MM.1S (cell line): ENCODE measurements at regions not wholly inside any gene's neighbourhood (a gene's known extent, or its start where the extent isn't known, plus 50 kb on each side); places are given as distances from the start of the nearest gene placed in this dataset.
"Not testable (repeated sequence)": the region's sequence is repeated elsewhere in the genome, so short reads cannot be mapped to it uniquely, and the experiment has no call there.

ENCODE experiments used
- DNase-seq: peaks from one replicate; pipeline ENCODE4 v3.0.0-alpha.2; 2015
- H2AFZ ChIP-seq: fragments of 300-600 bp; sonication (generic); 2 replicates; pipeline ENCODE4 v1.6.0; 2016; ENCODE audit warnings: antibody characterized with exemption, low read length
- H3F3A ChIP-seq: fragments of 300-600 bp; sonication (generic); 2 replicates; pipeline ENCODE4 v1.6.1; 2016; ENCODE audit warnings: mild to moderate bottlenecking, antibody characterized with exemption, low read length, moderate library complexity, mixed read lengths; ENCODE audit not compliant: insufficient read depth
- H3K27ac ChIP-seq: fragments of 300-600 bp; sonication (generic); 2 replicates; pipeline ENCODE4 v1.5.1; 2016; ENCODE audit warnings: mild to moderate bottlenecking, low read length
- H3K27me3 ChIP-seq: fragments of 300-600 bp; sonication (generic); replicated peaks from 2 replicates; pipeline ENCODE4 v1.6.0; 2016; ENCODE audit warnings: low read length; ENCODE audit not compliant: insufficient read depth
- H3K36me3 ChIP-seq: fragments of 300-600 bp; sonication (generic); replicated peaks from 2 replicates; pipeline ENCODE4 v1.6.1; 2016; ENCODE audit warnings: mild to moderate bottlenecking, low read length, mixed read lengths; ENCODE audit not compliant: insufficient read depth
- H3K4me1 ChIP-seq: fragments of 300-600 bp; sonication (generic); 2 replicates; pipeline ENCODE4 v1.6.1; 2016; ENCODE audit warnings: low read length, mixed read lengths
- H3K4me2 ChIP-seq: fragments of 300-600 bp; sonication (generic); 2 replicates; pipeline ENCODE4 v1.6.0; 2016; ENCODE audit warnings: low read depth, low read length
- H3K4me3 ChIP-seq: fragments of 300-600 bp; sonication (generic); 2 replicates; pipeline ENCODE4 v1.5.1; 2016; ENCODE audit warnings: low read length, mixed read lengths
- H3K79me2 ChIP-seq: fragments of 300-600 bp; sonication (generic); 2 replicates; pipeline ENCODE4 v1.6.1; 2016; ENCODE audit warnings: mixed run types, low read length, mixed read lengths
- H3K9ac ChIP-seq: fragments of 300-600 bp; sonication (generic); 2 replicates; pipeline ENCODE4 v1.6.1; 2016; ENCODE audit warnings: low read length, mixed read lengths
- H3K9me2 ChIP-seq: fragments of 300-600 bp; sonication (generic); replicated peaks from 2 replicates; pipeline ENCODE4 v1.6.1; 2016; ENCODE audit warnings: mild to moderate bottlenecking, low read length, mixed read lengths; ENCODE audit not compliant: insufficient read depth
- H3K9me3 ChIP-seq: fragments of 300-600 bp; sonication (generic); replicated peaks from 2 replicates; pipeline ENCODE4 v1.6.1; 2016; ENCODE audit warnings: mild to moderate bottlenecking, low read length, mixed read lengths; ENCODE audit not compliant: insufficient read depth
- H4K20me1 ChIP-seq: fragments of 300-600 bp; sonication (generic); 2 replicates; pipeline ENCODE4 v1.6.1; 2016; ENCODE audit warnings: mild to moderate bottlenecking, low read length, moderate library complexity, mixed read lengths; ENCODE audit not compliant: insufficient read depth
- EZH2 ChIP-seq: fragments of 300-600 bp; sonication (generic); optimal IDR thresholded peaks from 2 replicates; pipeline ENCODE3; 2017; ENCODE audit warnings: low read depth, mild to moderate bottlenecking, antibody characterized with exemption, low read length, mixed read lengths
- EZH2phosphoT487 ChIP-seq: fragments of 300-600 bp; sonication (generic); IDR thresholded peaks from 2 replicates; pipeline ENCODE4 v1.6.1; 2018; ENCODE audit warnings: antibody characterized with exemption, low read length
- TF ChIP-seq, protein P1 (sequence below): fragments of 300-600 bp; sonication (generic); IDR thresholded peaks from 2 replicates; pipeline ENCODE4 v1.5.1; 2016; ENCODE audit warnings: antibody characterized with exemption, low read length, mixed read lengths

DNA sequence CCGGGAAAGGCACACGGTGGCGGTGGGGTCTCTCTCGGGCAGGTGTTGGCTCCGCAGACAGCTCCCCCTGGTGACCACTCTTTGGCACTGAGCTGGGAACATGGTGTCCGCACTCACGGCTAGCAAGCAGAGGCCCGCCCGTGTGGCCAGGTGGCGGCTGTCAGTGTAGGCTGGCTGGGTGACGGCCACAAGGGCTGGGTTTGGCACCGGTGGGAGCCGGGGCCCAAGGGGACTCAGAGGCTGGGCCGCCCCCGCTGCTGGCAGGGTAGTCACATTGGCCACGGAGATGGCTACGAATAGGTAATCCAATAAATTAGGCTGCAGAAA, 1071.7 kb downstream of the RPIA start:
- Histone ChIP-seq H3K4me1 (no peaks in the 10 kb centered on the region), H3F3A (no peaks in the 10 kb centered on the region), H3K27me3 (no peaks in the 10 kb centered on the region), H3K4me2 (no peak overlapping the region), H3K9ac (no peak overlapping the region), H3K9me3 (no peaks in the 10 kb centered on the region), H3K79me2 (no peaks in the 10 kb centered on the region), H3K9me2 (no peaks in the 10 kb centered on the region), H3K36me3 (no peaks in the 10 kb centered on the region), H3K27ac (no peak overlapping the region), H4K20me1 (no peaks in the 10 kb centered on the region), H2AFZ (no peak overlapping the region), H3K4me3 (no peak overlapping the region)
- DNase-seq, result no peak
- no peak for TF ChIP-seq EZH2phosphoT487
- TF ChIP-seq, protein P1, sequence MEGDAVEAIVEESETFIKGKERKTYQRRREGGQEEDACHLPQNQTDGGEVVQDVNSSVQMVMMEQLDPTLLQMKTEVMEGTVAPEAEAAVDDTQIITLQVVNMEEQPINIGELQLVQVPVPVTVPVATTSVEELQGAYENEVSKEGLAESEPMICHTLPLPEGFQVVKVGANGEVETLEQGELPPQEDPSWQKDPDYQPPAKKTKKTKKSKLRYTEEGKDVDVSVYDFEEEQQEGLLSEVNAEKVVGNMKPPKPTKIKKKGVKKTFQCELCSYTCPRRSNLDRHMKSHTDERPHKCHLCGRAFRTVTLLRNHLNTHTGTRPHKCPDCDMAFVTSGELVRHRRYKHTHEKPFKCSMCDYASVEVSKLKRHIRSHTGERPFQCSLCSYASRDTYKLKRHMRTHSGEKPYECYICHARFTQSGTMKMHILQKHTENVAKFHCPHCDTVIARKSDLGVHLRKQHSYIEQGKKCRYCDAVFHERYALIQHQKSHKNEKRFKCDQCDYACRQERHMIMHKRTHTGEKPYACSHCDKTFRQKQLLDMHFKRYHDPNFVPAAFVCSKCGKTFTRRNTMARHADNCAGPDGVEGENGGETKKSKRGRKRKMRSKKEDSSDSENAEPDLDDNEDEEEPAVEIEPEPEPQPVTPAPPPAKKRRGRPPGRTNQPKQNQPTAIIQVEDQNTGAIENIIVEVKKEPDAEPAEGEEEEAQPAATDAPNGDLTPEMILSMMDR, result no peak

DNA sequence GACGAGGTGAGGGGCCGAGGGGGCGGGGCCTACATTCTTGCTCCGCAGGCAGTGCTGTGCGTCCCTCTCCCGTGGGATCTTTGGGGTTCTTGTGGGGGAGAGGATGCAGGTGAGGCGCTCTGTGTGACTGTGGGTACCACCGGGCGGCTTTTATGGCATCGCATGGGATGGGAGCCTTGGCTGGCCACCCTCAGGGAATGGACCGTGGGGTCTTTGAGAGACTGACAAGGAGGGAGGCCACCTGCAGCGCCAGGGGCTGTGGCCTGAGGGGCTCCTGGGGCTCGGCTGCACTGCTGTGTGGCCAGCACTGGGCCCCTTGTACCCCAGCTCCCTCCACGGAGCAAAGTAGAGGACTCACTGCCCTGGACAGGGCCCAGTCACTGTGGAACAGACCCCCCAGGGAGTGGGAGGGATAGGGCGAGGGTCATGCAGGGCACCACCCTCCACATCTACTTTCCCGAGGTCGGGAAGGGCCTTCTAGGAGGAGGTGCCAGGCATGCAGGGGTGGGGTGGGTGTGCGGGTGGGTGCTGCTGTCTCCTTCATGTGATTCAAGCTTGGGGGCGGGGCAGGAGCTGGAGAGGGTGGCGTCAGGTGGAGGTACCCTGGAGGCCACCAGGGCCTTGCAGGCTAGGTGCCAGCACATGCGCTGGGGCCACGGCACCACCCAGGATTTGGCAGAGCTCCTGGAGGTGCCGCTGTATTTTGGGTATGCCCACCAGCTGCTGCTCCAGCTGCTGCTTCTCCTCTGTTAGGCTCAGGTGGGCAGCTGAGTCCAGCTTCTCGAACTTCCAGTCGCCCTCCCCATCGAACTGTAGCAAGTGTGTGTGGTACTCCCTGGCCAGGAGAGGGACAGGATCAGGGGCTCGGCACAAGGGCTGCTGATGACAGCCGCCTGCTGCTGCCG, 1072.4 kb downstream of the RPIA start:
- no peak for DNase-seq
- Histone ChIP-seq H3K27ac (no peak overlapping the region), H3K36me3 (no peaks in the 10 kb centered on the region), H3K4me1 (no peaks in the 10 kb centered on the region), H4K20me1 (no peaks in the 10 kb centered on the region), H3K4me2 (no peak overlapping the region), H3F3A (no peaks in the 10 kb centered on the region), H3K9me2 (no peaks in the 10 kb centered on the region), H3K79me2 (no peaks in the 10 kb centered on the region), H3K9ac (no peak overlapping the region), H2AFZ (no peak overlapping the region), H3K4me3 (no peak overlapping the region), H3K27me3 (no peaks in the 10 kb centered on the region), H3K9me3 (no peaks in the 10 kb centered on the region)
- no peak for TF ChIP-seq EZH2phosphoT487
- TF ChIP-seq, protein P1, result no peak
- TF ChIP-seq EZH2, result no peak

DNA sequence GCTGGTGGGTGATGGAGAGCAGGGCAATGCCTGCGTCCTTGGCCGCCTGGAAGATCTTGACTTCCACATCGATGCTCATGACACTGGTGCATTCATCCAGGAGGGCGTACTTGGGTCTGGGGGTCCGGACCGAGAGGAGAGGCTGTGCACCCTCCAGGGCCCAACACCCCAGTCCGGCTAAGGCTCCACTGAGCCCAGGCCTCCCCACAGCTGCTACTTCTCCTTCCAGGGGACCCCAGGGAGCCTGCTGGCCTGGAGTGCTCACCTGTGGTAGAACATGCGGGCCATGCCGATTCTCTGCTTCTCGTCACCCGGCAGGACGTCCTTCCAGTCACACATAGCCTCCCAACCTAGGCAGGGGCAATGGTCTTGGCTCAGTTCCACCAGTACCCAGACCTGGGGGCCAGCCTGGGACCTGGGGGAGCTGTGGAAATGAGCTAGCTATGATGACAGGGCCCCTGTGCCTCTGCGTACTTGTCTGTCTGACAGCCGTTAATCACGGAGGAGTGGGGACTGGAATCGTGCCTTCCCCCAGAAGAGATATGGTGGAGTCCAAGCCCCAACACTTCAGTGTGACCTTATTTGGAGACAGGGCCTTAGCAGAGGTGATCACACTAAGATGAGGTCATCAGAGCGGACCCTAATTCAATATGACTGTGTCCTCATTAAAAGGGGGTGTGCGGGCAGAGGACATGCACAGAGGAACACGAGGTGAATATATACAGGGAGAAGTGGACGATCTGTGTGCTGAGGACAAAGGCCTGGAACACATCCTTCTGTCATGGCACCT, 1073.3 kb downstream of the RPIA start:
- not testable (repeated sequence) for H2AFZ ChIP-seq, H4K20me1 ChIP-seq, H3K4me2 ChIP-seq, H3K9ac ChIP-seq, H3F3A ChIP-seq, H3K79me2 ChIP-seq, H3K36me3 ChIP-seq, H3K27ac ChIP-seq, H3K4me3 ChIP-seq, H3K9me3 ChIP-seq, DNase-seq, H3K9me2 ChIP-seq, H3K27me3 ChIP-seq, H3K4me1 ChIP-seq

DNA sequence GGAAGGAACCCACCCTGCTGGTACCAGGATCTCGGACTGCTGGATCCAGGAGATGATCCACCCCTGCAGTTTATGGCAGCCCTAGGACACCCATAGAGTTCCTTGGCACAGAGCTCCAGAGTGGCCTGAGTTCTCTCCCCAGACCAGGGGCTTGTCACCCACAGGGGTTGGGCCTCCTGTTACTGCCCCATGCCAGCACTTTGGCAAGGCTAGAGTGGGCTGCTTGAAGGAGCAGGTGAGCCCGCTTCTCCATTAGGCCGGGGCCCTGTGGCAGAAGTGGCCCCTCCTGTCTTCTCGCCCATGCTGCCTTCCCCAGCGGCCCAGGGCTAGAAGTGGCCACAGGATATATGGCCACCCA, 1073.9 kb downstream of the RPIA start:
- not testable (repeated sequence) for H3K9me3 ChIP-seq, DNase-seq

DNA sequence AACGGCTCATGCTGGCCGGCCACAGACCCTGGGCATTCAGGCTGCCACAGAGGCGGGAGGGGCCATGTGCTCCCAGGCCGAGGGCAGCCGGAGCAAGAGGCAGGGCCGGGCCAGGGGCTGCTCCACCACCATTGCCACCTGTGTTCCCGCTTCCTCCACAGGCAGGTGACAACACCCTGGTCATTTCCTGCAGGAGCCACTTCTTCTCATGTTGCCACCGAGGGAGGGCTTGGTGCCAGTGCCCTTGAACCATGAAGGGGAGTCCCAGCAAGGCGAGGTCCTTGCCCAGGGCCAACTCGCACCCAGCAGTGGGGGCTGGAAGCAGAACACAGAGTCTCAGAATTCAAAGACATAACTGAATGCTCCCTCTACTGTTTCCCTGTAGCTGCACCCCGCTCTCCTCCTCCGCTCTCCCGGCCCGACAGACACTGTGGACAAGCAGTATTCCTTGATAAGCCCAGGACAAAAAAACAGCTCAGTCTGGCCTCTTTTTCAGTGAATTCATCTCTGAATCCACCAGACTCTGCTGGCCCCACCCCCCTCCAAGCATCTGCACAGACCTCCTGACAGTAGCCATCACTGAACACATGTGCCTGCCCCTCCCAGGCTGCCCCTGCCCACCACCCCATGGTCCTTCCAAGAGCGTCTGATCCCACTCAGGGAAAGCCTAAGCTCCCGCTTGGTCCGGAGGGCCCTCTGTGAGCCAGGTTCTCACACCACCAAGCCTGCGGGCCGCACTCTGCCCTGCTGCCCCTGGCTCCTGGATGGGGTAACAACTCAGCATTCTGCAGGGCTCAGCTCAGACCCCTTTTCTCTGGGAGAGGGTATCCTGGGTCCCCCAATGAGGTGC, 1074.9 kb downstream of the RPIA start:
- not testable (repeated sequence) for H4K20me1 ChIP-seq, H2AFZ ChIP-seq, DNase-seq, H3K27ac ChIP-seq, H3K9ac ChIP-seq, H3K27me3 ChIP-seq, H3K36me3 ChIP-seq, H3K4me2 ChIP-seq, H3K9me3 ChIP-seq, H3K9me2 ChIP-seq, H3K4me1 ChIP-seq, H3F3A ChIP-seq, H3K79me2 ChIP-seq, H3K4me3 ChIP-seq

More for the DNA sequence above, 1073.9 kb downstream of the RPIA start:
- not testable (repeated sequence) for H3K36me3 ChIP-seq, H3F3A ChIP-seq, H3K9me2 ChIP-seq, H3K4me2 ChIP-seq, H4K20me1 ChIP-seq, H3K4me1 ChIP-seq, H3K27me3 ChIP-seq, H3K9ac ChIP-seq, H2AFZ ChIP-seq, H3K79me2 ChIP-seq, H3K4me3 ChIP-seq, H3K27ac ChIP-seq

DNA sequence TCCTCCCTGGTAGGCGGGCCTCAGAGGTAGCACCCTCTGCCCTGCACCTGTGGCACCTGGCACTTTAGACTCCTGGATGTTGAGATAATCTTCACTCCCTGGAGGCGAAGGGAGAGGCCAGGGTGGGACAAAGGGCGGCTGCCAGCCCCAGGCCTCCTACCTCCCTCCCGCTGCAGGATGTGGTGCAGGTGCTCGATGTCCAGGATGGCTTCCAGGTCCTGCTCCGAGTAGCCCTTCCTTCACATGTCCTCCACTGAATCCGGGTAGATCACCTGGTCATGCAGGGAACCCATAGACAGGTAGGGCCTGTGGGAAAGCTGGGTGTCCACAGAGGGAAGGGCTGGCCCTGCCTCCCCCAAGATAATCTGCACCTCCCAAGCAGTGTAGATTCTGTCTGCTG, 1075.6 kb downstream of the RPIA start:
- H3K4me2 ChIP-seq, H3F3A ChIP-seq, H3K4me1 ChIP-seq, H4K20me1 ChIP-seq, H3K4me3 ChIP-seq, H3K27me3 ChIP-seq, H3K9me3 ChIP-seq, H3K9me2 ChIP-seq, H3K27ac ChIP-seq, H3K9ac ChIP-seq, DNase-seq, H3K36me3 ChIP-seq, H3K79me2 ChIP-seq, H2AFZ ChIP-seq: not testable (repeated sequence)
